SH-SY5Y (cell line): ENCODE measurements at regions not wholly inside any gene's neighbourhood (a gene's known extent, or its start where the extent isn't known, plus 50 kb on each side); places are given as distances from the start of the nearest gene placed in this dataset.

Experiments used
- GATA2 ChIP-seq: IDR thresholded peaks from 2 replicates; pipeline ENCODE4 v1.6.1; 2011; ENCODE audit warnings: mild to moderate bottlenecking, low read depth, low read length
- GATA3 ChIP-seq: IDR thresholded peaks from 2 replicates; pipeline ENCODE4 v1.6.1; 2011; ENCODE audit warnings: low read depth, mild to moderate bottlenecking, low read length, moderate library complexity

- TF ChIP-seq GATA2 = no peak
- no peak for TF ChIP-seq GATA3
Measured at GRCh38 chr10:6778992-6779701, 199.1 kb upstream of the PRKCQ start.
